HG03558 (cell line): ENCODE measurements at regions not wholly inside any gene's neighbourhood (a gene's known extent, or its start where the extent isn't known, plus 50 kb on each side); places are given as distances from the start of the nearest gene placed in this dataset.

ENCODE experiments used
- ATAC-seq: cut with Tn5 transposase; IDR thresholded peaks from one replicate; pipeline ENCODE4 v1.9.1; 2021; ENCODE audit warnings: moderate number of reproducible peaks; ENCODE audit not compliant: unreplicated experiment; ENCODE audit errors: extremely low read depth

GRCh38 chr4:128347175-128347868 lies 59.7 kb upstream of the PGRMC2 start:
- ATAC-seq: no peak

GRCh38 chr4:128346054-128346716 lies 58.6 kb upstream of the PGRMC2 start:
- no peak for ATAC-seq

- no peak for ATAC-seq
Observed at GRCh38 chr4:128345650-128346049, 58.0 kb upstream of the PGRMC2 start.

- no peak for ATAC-seq
Observed at GRCh38 chr4:128342762-128343161, 55.1 kb upstream of the PGRMC2 start.

- no peak for ATAC-seq
Observed at GRCh38 chr4:128341634-128342033, 54.0 kb upstream of the PGRMC2 start.

GRCh38 chr4:128338634-128339355 lies 51.2 kb upstream of the PGRMC2 start:
- ATAC-seq: no peak

GRCh38 chr4:128337863-128338262 lies 50.2 kb upstream of the PGRMC2 start:
- no peak for ATAC-seq
